Stimulated activated CD4-positive, alpha-beta T cell treated with anti-CD3 and anti-CD28 coated beads, Interleukin-4, amount 100 ng/mL, for 24 hours (primary cell): ENCODE measurements at regions not wholly inside any gene's neighbourhood (a gene's known extent, or its start where the extent isn't known, plus 50 kb on each side); places are given as distances from the start of the nearest gene placed in this dataset.

Experiments used
- DNase-seq: peaks from one replicate; pipeline ENCODE4 v3.0.0-alpha.2; 2020

DNA sequence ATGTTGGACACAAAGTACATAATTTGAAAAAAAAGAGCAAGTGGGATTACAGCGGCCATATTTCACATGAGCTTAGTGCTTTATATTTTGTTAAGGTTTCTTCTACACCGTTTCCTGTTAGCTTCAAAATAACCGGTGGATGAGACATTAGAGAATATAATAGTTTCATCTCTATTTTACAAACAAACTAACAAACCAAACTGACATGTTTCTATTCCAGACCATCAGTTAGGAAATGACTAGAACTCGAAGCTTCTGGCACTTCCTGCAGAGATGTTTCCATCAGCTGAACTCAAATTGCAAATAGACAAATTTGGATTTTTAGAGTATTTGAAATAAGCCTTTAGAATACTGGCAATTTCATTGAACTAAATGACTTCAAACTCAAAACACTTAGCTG is 86.5 kb downstream of the MTRR start:
- DNase-seq, result no peak

DNA sequence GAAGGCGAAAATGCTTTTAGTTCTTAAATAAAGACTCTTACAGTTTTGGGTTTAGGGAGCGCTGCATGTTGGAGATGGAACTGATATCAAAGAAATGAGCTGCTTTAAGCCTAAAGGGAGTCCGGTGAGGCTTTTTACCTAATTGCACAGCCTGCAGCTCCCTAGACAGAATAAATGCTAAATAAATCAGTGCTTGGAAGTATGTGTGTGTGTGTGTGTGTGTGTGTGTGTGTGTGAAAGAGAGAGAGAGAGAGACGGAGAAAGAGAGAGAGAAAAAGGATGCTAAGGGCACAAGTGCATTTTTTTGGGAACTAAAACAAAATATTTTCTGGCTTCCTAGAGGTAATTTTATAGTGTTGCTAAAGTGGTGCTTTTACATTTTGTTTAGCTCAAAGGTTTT is 88.4 kb downstream of the MTRR start:
- no peak for DNase-seq

DNA sequence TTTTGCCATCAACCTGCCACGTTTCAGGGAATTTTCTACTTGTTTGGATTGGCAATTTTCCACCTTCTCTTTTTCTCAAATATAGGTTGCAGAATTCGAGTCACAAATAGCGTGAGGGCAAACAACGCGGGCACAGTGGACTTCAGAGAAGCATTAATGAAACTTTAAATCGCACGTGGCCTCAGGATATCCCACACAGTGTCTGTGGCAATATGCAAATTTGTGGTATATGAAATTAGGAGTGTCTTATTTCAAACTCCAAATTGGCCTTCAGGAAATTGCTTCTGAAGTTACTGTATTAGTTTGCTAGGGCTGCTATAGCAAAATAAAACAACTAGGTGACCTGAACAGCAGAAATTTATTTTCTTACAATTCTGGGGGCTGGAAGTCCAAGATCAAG is 91.2 kb downstream of the MTRR start:
- DNase-seq, result no peak

DNA sequence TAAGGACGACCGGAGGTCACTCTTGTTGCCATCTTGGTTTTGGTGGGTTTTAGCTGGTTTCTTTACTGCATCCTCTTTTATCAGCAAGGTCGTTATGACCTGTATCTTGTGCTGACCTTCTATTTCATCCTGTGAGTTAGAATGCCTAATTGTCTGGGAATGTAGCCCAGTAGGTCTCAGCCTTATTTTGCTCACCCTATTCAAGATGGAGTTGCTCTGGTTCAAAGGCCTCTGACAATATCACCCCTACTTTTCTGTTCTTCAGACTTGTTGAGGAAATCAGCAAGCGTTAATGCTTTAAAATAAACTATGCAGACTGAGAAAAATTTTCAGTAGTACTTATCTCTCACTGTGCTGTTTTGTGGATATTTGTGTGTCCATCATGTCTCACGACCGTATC is 92.6 kb downstream of the MTRR start:
- no peak for DNase-seq

DNA sequence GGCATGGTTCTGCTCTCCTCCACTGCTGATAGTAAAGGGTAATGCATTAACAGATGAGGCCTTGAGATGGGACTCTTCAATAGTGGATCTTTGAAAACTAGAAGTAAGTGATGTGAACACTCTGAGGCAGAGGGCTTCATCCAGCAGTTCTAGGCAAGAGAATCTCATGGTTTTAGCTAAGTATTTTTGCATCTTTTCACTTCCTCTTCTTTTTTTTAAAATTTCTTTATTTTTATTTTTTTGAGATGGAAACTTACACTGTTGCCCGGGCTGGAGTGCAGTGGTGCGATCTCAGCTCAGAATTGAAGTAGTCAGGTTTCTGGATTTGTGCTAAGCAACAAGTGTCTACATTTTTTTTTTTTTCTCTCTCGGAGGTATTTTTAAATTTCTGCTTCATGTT is 101.9 kb downstream of the MTRR start:
- no peak for DNase-seq

DNA sequence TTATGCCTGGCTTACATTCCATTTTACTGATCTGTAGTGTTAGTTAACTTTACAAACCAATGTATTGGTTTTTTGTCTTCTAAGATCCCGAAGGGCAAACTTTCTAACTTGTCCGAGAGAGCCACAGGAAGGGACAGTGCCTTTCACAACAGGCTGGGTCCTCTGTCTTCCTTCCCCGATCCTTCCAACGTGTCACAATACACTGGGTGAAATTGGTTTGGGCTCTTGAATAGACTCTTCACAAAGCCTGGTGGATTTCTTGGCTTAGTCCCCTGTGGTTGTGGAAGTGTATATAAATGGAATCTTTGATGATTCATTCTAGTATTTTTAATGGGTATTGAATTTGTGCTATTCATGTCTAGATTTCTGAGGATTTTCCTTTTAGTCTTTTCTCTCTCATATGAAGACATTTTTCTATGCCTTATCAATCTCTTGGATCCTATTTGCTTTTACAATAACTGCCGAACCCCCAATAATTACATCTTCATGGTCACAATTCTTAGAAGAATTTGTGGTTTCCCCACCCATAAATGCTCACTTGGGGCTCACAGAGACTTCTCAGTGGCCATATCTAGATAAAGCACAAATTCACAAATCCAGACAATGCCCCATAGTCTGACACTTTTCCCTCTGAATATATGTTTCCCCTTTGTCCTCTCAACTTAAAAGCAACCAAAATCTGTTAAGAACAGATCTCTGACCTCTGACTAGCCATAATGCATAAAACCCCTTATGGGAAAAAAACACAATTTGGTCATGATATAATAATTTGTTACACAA is 107.7 kb downstream of the MTRR start:
- DNase-seq, result no peak

DNA sequence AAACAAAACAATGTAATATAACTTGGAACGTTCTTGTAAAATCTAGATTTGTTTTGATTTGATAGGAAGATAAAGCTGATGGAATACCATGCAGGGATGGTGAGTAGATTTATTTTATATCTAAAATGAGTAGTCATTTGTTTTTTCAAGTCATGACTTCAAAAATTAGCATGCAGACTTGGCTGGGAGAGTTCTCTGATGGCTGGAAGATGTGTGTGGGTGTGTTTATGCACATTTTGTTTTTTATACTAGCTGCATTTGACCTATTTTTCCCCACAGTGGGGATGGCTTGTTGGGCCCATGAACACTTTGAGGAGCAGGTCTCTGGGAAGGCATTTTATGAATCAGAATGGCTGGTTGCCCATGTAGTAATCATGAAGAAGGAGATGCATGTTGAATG is 109.2 kb downstream of the MTRR start:
- no peak for DNase-seq

DNA sequence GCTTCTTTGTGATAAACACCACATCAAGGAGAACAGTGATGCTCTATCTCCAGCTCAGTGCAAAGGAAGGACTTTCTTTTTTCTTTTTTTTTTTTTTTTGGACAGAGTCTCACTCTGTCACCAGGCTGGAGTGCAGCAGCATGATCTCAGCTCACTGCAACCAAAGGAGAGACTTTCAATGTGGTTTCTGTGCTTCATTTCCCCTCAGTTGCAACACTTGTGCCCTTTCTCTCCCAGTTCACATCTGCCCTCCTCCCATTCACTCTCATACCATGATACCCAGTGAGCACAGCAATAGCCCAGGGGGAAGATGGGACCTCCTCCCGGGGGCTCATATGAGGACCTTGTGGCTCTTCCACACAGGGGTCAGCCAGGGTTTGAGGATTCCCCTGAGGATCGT is 110.0 kb downstream of the MTRR start:
- no peak for DNase-seq

DNA sequence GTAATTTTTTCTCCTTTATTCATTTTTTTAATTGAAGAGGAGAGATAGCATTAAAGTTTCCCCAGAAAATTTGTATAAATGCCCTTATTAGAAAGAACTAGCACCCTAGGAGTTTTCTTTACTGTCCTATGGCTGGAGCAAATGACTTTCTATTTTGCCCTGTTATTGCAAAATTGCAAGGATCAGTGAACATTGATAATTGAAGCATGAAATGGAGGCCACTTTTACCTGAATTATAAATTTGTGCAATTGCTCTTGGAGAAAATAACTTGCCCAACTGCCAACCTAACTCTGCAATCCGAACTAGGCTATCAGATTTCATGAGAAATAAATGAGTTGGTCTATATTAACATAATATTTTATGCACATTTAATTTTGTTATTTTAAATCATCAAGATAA is 111.9 kb downstream of the MTRR start:
- no peak for DNase-seq

DNA sequence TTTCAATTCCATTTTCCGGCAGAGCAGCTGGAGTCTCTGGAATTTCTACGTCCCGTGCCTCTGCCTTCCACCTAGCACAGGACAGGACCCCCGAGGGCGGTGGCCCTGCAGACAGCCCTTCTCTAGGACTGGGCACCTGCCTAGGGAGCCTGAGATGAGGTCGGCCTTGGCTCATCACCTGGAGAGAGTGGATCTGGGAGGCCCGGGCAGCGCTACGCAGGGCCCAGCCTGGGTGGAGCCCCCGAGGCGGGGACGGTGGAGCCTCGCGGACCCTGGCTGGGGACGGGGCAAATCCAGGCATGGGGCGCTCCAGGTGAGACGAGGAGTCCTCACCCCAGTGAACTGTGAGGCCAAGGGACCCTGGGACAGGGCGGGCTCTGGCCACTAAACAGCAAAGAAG is 114.5 kb downstream of the MTRR start:
- no peak for DNase-seq

DNA sequence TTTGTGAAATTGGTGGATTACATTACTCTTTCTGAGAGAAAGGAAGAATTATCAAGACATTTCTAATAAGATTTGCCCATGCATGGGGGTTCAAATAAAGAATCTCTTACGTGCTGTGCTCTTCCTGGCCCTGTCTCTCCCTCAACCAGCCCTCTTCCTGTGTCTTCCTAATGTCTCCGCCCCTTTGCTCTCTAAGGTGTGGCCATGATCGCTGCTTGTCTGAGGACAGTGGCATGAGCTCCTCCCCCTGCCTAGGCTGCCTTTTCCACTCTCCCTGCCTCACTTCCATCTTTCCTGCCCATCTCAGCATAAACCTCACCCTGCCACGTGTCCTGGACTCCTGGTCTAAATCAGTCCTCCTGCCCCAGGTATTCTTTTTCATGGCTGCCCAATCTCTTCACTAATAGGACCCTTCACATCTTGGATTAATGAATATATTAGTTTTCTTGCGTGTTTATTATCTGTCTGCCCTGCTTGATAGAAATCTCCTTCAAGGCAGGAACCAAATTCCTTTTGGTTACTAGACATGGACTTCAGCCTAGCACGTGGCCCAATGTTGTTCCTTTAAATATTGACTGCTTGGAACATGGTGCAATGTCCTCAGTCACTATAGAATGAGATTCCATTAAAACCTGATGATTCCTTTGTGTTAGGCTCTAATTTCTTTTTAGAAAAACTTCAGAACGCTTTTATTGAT is 122.3 kb downstream of the MTRR start:
- no peak for DNase-seq

DNA sequence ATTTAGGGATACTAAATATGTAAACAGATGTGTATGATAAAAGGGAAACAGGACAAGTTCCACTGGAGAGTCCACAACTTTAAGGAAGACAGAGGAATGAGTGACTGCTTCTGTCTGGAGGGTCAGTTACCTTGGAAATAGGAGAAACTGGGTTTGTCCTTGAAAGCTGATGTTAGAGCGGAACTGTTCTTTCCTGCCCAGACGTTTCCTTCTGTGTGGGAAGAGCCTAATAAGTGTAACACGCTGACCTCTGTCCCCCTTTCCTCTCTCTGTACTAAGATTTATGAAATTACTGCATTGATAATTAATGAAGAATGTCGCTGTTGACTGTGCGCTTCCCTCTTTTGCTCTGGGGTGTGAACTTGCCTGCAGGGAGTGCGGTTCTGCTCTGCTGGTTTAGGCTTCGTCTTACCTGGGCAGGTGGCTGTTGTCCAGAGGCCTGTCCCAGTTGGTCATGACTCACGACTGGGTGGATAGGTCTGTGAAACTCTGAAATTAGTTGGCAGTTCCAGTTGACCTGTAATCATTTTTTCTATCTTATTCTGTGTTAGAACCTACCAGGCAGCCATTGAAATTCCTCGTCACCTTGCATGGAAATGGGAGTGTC is 126.8 kb downstream of the MTRR start:
- no peak for DNase-seq

DNA sequence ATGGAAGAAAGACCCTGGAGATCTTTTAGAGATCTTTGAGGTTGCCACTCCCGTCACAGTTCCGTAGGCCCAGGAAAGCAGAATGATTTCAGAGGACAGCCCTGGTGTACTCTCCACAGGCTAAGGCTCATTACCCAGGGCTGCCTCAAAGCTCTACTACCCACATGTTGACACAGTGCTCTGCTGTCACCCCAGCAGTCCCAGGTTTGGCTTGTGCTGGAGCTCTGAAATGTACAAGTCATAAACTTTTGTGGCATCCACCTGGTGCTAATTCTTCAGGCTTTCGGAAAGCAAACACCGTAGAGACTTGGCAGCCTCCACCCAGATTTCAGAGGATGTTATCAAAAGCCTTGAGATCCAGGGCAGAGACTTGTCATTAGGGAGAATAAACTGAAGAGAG is 136.5 kb downstream of the MTRR start:
- DNase-seq, result no peak

DNA sequence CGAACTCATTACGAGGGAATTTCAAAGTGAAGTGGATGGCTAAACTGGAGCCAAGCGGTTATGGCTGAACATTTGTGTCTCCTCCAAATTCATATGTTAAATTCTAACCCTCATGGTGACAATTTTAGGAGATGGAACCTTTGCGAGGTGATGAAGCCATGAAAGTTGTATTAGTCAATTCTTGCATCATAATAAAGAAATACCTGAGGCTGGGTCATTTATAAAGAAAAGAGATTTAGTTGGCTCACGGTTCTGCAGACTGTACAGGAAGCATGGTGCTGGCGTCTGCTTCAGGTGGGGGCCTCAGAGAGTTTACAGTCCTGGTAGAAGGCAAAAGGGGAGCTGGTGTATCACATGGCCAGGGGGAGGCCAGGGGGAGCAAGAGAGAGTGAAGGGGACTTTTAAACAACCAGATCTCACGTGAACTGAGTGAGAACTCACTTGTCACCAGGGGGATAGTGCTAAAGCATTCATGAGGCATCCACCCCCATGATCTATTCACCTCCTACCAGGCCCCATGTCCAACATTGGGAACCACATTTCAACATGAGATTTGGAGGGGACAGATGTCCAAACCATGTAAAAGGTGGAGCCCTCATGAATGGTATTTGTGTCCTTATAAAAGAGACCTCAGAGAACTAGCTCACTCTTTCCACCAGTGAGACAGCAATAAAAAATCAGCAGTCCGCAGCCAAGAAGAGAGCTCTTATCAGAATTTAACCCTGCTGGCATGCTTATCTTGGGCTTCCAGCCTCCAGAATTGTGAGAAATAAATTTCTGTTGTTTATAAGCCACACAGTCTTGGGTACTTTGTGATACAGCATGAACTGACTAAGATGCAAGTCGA is 143.4 kb downstream of the MTRR start:
- DNase-seq, result no peak

DNA sequence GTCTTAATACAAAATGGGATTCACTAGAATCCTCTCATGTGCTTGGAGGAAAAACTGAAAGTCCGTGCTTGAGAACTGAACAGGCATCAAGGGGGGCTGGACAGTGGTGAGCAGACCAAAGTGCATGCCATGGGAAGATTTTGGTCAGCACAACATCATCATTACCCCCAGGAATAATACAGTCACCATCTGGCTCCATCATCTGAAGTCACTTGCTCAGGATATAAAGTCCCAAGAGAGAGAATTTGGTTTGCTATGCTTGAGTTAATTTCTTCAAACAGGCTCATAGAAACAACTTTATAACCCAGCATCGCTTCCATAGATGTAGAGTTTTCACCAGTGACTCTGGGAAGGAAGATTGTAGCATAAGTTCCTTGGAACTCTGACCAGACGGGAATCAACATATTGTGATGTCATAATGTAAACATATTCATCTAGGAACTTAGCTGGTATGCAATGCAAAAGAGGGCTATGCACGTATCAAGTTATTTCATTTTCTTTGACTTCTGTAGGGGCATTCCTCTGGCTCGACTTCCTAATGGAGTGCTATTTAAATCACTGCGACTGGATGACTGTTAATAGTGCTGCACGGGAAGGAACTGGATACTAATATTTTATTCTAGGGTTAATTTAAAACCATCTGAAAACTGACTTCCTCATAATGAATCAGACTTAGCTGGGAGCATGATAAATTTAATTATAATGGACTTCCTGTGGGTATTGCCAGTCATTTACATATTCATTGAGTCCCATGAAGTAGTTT is 145.2 kb downstream of the MTRR start:
- DNase-seq, result no peak

DNA sequence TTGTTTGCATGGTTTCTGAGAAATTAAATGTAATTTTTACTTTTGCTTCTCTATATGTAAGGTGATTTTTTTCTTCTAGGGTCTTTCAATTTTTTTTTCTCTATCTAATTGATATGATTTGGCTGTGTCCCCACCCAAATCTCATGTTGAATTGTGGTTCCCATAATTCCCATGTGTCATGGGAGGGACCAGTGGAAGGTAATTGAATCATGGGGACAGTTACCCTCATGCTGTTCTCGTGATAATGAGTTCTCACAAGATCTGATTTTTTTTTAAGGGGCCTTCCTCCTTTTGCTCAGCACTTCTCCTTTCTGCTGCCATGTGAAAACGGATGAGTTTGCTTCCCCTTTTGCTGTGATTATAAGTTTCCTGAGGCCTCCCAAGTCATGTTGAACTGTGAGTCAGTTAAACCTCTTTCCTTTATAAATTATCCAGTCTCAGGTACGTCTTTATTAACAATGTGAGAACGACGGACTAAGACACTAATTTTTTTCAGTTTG is 150.8 kb downstream of the MTRR start:
- DNase-seq, result no peak

DNA sequence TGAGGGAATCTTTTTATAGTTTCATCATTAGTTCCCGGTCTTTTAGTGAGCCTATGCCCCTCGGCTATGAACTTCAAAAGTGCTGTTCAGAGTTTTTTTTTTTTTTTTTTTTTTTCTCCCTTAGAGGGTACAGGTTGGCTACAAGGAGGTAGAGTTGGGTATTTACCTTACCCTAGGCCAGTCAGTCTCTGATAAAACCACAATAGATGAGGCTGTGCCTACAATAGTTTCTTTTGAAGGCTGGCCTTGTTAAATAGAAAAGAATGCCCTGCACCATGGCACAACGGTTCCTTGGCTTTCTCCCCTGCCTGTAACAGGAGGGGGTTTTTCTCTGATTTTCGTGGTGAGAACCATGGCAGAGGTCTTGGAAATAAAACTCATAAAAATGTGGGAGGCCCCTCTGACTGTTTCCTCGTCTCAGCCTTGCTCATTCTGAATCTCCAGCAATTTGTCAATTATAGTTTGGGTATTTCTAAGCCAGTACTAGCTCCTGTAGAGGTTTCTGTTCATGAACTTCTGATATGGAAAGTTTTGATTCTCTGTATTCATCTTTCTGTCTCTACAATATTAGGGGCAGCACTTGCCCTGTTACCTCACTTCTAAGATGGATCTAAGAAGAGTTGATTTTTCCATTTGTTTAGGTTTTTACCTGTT is 152.0 kb downstream of the MTRR start:
- no peak for DNase-seq

DNA sequence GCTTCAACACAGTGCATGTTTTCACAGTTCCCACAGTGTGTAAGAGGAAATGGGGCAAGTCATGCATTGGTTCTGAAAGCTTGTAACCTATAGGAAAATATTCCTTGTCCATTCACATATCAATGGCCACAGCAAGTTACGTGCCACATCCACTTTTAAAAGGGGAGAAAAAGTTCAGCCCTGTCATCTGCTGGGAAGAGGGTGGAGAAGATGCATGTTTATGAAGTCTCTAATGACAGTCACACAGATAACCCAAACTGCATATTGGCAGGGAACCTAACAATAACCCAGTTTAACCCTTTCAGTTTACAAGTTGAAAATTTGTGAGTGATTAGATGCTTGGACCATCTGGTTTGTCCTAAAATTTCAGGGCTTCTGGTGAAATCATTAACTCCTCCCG is 159.3 kb downstream of the MTRR start:
- no peak for DNase-seq

DNA sequence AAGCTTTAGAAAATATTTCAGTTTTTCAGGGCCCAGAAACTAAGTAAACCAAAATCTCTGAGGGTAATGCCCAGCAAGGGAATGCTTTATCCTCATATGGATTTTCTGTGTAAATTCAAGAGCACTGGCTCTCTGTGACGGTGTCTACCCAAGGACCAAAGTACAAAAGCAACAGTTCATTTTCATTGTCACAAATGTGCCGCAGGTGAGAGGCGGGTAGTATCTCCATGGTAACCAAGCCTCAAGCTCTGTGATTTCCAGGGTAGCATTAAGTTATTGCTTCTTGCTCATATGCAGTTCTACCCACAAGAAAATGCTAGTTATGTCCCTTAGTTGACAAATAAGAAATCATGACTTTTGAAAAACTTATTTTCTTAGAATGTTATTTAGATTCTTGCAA is 164.3 kb downstream of the MTRR start:
- no peak for DNase-seq

DNA sequence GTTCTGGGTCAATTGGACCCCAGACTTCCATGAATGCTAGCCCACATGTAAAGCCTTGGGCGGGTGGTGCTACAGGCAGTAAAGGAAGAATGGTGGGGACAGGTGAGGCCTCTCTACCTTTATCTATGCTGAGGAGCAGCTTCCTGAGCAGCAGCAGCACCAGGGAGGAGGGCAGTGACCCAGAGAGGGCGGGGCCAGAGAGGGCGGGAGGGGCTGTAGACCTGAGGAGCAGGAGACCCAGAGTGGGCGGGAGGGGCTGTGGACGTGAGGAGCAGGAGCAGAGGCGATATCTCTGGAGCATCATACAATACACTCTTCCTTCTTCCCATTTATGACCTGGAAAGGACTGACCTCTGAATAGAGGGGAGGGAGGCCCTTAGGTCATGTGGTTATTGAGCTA is 165.9 kb downstream of the MTRR start:
- DNase-seq, result no peak

DNA sequence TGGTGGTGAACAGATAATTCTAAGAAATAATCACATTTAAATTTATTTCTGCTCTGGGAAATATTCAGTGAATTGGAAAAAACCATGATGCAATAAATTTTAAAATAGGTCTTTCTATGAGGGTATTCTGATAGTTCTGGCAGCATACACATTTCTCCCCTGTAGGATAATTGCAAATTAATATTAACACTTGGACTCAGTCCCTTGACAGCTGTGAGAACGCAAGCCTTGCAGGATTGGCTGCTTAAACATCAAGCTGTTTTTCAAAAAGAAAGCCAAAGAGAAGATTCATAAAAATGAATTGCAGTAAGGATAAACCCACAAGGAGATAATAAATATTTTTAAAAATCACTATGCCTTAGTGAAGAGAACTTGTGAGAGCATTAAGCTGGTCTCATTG is 180.0 kb downstream of the MTRR start:
- no peak for DNase-seq

DNA sequence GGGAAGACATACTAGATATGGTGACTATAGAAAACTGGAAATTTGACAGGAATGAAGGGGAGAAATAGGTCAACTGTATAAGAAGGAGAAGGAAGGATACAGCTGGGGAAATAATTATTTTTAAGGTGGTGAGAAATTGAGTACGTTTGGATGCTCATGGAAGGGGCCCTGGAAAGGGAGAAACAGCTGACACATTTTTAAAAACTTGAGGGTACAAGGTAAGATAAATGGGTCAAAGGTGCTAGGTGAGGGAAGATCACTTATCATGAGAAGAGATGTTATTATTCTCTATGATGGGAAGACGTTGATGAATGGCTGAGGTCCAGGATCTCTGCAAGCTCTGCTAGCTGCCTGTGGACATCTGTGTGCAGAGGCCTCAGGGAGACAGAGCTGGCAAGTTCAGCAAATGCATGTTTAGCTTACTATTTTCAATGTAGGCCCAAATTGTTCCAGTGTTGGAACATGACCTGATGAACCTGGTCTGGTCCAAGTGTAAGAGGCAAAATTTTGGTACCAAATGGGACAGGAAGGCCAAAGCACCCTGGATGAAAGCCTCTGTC is 181.7 kb downstream of the MTRR start:
- DNase-seq, result no peak
